ENCODE measurements at regions not wholly inside any gene's neighbourhood (a gene's known extent, or its start where the extent isn't known, plus 50 kb on each side); places are given as distances from the start of the nearest gene placed in this dataset.

GRCh38 chr6:81552644-81553043, 199.8 kb downstream of the TENT5A start:
- DNase-seq (ENCODE audit: low spot score in 2 of 2), result no peak
- no peaks in the 10 kb centered on the region for H3K36me3 ChIP-seq
- H3K27ac ChIP-seq, result no peak overlapping the region
- peaks cover 0 to 5% of the 10 kb centered on the region in 2 donors for H3K9me3 ChIP-seq
- peaks cover 0 to 2% of the 10 kb centered on the region in 2 donors for H3K4me1 ChIP-seq
- H3K27me3 ChIP-seq, result no peaks in the 10 kb centered on the region
- intact Hi-C loops (cut with DNase I), result loop anchor here (5.0 kb wide), 1 partner anchor 200 kb away; the partner anchor contains the start of gene TENT5A
- H3K4me3 ChIP-seq, result no peak overlapping the region
- TF ChIP-seq CTCF (IDR thresholded peaks at IDR 0.05), result no peak

DNA sequence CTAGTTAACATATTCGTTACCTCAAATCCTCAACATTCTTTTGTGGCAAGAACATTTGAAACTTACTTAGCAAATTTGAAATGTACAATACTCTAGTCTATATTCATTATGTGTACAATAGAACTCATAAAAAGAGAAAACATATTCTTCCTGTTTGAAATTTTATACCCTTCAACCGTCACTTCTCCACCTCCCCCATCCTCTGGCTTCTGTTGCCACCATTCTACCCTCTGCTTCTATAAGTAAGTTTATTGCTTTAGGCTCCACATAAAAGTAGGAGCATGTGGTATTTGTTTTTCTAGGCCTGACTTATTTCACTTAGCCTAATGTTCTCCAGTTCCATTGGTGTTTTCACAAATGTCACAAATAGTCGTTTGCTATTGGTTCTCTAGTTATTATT, 205.3 kb downstream of the TENT5A start:
- DNase-seq (ENCODE audit: low spot score in 2 of 2), result no peak
- peaks cover 0 to 5% of the 10 kb centered on the region in 2 donors for H3K9me3 ChIP-seq
- intact Hi-C loops (cut with DNase I), result no loop called here

DNA sequence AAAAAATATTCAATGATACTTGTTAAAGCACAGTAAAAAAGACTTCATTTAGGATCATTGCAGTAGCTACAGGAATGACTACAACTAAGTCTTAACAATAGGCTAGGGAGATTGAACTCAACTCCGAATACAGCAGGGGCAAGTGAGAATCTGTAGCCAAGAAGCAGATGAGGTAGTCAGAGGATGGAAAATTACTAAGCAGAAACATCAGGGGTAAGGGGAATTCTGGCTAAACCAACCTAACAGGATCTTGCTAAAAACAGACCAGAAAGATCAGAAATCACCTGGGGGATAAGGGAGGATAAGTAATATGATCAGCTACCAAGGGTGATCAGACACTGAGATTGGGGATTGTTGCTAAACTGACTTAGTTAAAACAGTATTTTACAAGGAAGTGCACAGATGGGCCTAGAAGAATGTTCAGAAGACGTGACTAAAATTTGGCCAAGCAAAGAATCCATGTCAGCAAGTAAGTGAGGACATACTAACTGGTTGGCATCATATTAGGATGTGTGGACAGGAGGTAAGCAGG, 217.5 kb downstream of the TENT5A start:
- DNase-seq (ENCODE audit: low spot score in 2 of 2), result no peak
- Histone ChIP-seq H3K4me1 (no peaks in the 10 kb centered on the region), H3K4me3 (no peak overlapping the region), H3K9me3 (no peaks in the 10 kb centered on the region), H3K27me3 (no peaks in the 10 kb centered on the region), H3K36me3 (no peaks in the 10 kb centered on the region), H3K27ac (no peak overlapping the region)
- no peak for TF ChIP-seq CTCF (IDR thresholded peaks at IDR 0.05)
- intact Hi-C loops (cut with DNase I), result no loop called here

More for the DNA sequence above, 205.3 kb downstream of the TENT5A start:
- TF ChIP-seq CTCF (IDR thresholded peaks at IDR 0.05), result no peak
- H3K4me3 ChIP-seq, result no peak overlapping the region
- no peaks in the 10 kb centered on the region for H3K36me3 ChIP-seq
- no peaks in the 10 kb centered on the region for H3K27me3 ChIP-seq
- H3K27ac ChIP-seq, result no peak overlapping the region
- no peaks in the 10 kb centered on the region for H3K4me1 ChIP-seq

DNA sequence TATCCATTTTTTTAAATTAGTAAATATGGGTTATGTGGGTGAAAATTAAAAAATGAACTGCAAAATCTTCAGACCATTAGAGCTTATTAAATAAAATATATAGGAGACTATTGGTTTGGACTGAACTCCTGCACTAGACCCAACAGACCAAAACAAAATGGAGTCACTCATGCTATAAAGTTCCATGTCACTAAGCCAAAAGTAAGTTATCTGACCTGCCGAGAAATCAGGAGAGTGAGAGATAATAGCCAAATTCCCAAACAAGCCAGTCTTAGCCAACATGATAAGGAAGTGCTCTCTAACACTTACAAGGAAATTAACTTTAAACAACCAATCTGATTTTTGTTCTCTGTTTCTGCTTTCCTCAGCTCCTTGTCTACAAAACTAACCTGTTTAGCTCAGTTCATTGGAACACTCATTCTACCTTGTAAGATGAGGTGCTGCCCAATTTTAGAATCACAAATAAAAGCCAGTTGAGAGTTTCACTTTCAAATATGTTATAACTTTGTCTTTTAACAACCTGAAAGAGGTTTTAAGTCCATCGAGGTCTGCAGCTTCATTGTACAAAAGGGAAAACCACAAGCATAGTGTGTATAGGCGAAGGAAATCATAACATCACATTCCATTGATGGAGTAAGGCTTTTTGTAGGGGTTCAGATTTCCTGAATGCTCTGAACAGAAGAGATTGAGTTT, 220.5 kb downstream of the TENT5A start:
- no peaks in the 10 kb centered on the region for H3K36me3 ChIP-seq
- no peak overlapping the region for H3K4me3 ChIP-seq
- H3K27me3 ChIP-seq, result no peaks in the 10 kb centered on the region
- DNase-seq (ENCODE audit: low spot score in 2 of 2), result no peak
- no peak for TF ChIP-seq CTCF (IDR thresholded peaks at IDR 0.05)
- no peak overlapping the region for H3K27ac ChIP-seq
- intact Hi-C loops (cut with DNase I), result no loop called here
- H3K9me3 ChIP-seq, result no peaks in the 10 kb centered on the region
- H3K4me1 ChIP-seq, result no peaks in the 10 kb centered on the region

- H3K9me3 ChIP-seq, result no peaks in the 10 kb centered on the region
- DNase-seq (ENCODE audit: low spot score in 2 of 2), result no peak
- intact Hi-C loops (cut with DNase I), result no loop called here
- no peak overlapping the region for H3K4me3 ChIP-seq
- no peak overlapping the region for H3K27ac ChIP-seq
- TF ChIP-seq CTCF (IDR thresholded peaks at IDR 0.05), result no peak
- H3K4me1 ChIP-seq, result no peaks in the 10 kb centered on the region
- H3K36me3 ChIP-seq, result no peaks in the 10 kb centered on the region
- H3K27me3 ChIP-seq, result no peaks in the 10 kb centered on the region
Observed at GRCh38 chr6:81517455-81517854, 235.0 kb downstream of the TENT5A start.
